PC-3 (cell line): ENCODE measurements at regions not wholly inside any gene's neighbourhood (a gene's known extent, or its start where the extent isn't known, plus 50 kb on each side); places are given as distances from the start of the nearest gene placed in this dataset.

Experiments used
- CTCF ChIP-seq: fragments of 300-600 bp; sonication (generic); conservative IDR thresholded peaks from 2 replicates; pipeline ENCODE4 v1.5.1; 2017; ENCODE audit warnings: antibody characterized with exemption, low read depth, mild to moderate bottlenecking, low read length
- EZH2 ChIP-seq: fragments of 300-600 bp; sonication (generic); IDR thresholded peaks from one replicate; pipeline ENCODE4 v1.6.1; 2017; ENCODE audit warnings: antibody characterized with exemption, mild to moderate bottlenecking, low read length; ENCODE audit not compliant: unreplicated experiment

- no peak for TF ChIP-seq EZH2
- TF ChIP-seq CTCF: no peak
These were observed 142.1 kb upstream of the SULF2 start for GRCh38 chr20:47927385-47927851.
